ENCODE measurements at regions not wholly inside any gene's neighbourhood (a gene's known extent, or its start where the extent isn't known, plus 50 kb on each side); places are given as distances from the start of the nearest gene placed in this dataset.

DNA sequence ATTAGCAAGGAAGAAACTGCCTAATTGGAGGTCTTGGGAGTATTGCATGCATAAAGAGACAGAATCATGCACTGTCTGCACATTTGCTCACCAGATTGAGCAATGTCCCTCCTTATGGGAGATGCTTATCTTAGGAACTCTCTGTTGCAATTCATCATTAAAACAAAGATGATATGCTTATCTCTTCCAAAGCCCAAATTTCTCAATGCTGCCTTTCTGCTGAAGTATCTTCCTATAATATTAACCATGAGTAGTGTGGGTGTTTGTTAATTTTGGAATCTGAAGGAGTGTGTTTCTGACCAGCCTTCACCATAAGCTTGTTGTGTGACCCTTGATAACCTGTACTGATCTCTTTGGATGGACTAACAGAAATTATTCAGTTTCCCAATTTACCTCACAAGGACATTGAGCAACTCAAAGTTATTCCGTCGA lies 1257.6 kb upstream of the FLRT2 start:
- no peak overlapping the region for H3K4me3 ChIP-seq (ENCODE audit: low read depth, low read length)
- TF ChIP-seq, protein P1, sequence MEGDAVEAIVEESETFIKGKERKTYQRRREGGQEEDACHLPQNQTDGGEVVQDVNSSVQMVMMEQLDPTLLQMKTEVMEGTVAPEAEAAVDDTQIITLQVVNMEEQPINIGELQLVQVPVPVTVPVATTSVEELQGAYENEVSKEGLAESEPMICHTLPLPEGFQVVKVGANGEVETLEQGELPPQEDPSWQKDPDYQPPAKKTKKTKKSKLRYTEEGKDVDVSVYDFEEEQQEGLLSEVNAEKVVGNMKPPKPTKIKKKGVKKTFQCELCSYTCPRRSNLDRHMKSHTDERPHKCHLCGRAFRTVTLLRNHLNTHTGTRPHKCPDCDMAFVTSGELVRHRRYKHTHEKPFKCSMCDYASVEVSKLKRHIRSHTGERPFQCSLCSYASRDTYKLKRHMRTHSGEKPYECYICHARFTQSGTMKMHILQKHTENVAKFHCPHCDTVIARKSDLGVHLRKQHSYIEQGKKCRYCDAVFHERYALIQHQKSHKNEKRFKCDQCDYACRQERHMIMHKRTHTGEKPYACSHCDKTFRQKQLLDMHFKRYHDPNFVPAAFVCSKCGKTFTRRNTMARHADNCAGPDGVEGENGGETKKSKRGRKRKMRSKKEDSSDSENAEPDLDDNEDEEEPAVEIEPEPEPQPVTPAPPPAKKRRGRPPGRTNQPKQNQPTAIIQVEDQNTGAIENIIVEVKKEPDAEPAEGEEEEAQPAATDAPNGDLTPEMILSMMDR (IDR thresholded peaks at IDR 0.05; ENCODE audit: low read depth, low read length), result no peak

DNA sequence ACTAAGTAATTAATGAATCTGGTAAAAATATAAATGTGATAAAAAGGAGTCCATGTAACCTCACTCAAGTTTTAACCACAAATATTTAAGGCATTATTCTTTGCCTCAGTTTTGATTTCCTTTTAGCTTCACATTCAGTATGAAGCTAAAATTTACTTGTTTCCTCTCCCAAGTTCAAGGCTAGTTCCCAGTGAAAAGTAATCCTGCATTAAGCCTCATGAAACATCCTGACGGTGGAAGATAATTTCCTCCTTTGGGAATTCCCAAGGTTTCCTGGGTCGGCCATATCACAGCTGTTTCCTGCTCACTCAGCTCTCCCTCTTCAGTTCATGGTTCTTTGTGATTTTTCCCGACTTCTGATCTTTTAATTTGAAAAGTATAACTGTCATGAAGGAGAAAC lies 1256.8 kb upstream of the FLRT2 start:
- H3K4me3 ChIP-seq (ENCODE audit: low read depth, low read length), result no peak overlapping the region
- TF ChIP-seq, protein P1 (IDR thresholded peaks at IDR 0.05; ENCODE audit: low read depth, low read length), result no peak

DNA sequence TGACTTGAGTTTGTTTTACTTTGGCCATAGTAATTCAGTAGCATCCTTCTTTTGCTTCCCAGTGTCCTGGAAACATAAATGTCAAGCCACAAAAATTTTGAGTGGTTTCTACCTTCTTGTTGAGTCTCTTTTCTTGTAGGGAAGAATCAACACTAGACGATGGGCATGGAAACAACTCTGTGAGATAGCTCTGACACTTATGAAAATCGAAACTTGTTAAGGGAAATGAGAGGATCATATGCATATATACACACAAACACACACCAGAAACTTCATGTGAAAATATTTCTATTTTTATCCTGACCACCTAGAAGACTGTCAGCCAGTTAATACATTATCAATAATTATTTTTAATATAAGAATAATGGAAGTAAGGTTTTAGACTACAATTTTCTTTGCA lies 1247.3 kb upstream of the FLRT2 start:
- H3K4me3 ChIP-seq (ENCODE audit: low read depth, low read length), result no peak overlapping the region
- TF ChIP-seq, protein P1 (IDR thresholded peaks at IDR 0.05; ENCODE audit: low read depth, low read length), result no peak

DNA sequence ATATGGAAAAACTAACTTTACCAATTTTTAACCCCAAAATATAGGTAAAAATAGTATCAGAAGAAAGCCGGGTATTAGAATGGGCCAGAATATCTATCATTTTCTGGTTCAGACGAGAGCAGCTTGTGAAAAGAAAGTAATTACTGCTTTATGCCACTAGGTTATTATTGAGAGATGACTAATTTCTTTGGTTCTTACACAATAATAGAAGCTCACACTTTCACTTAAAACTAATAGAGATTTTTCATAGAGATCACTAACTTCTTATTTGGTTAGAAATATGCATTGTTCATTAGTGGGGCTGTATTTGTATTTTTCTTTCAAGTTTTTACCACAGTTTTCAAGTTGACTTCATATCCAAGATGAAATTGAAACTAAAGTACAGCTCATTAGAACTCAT lies 1241.2 kb upstream of the FLRT2 start:
- no peak overlapping the region for H3K4me3 ChIP-seq (ENCODE audit: low read depth, low read length)
- TF ChIP-seq, protein P1 (IDR thresholded peaks at IDR 0.05; ENCODE audit: low read depth, low read length), result no peak

DNA sequence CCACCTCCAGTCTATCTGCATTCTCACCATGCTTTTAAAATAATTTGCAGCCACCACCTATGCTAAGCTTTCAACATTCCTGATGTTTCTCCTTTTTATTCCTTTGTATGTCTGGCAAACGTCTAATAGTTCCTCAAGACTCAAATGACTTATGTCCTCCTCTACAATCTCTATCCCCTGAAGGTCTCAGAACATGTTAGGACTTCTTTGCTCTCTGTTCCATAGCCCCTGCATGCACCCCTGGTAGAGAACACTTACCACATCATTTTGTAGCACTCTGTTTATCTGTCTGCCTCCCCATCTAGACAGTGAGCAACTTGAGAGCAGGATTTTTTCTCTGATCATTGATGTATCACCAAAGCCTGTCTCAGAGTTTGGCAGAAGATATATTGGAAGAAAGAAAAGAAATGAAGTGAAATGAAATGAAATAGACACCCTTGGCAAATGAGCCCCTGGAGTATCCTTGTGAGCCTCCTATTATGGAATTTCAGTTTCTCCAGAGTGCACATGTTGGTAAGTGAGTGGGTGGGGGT lies 1231.2 kb upstream of the FLRT2 start:
- TF ChIP-seq, protein P1 (IDR thresholded peaks at IDR 0.05; ENCODE audit: low read depth, low read length), result no peak
- H3K4me3 ChIP-seq (ENCODE audit: low read depth, low read length), result no peak overlapping the region

DNA sequence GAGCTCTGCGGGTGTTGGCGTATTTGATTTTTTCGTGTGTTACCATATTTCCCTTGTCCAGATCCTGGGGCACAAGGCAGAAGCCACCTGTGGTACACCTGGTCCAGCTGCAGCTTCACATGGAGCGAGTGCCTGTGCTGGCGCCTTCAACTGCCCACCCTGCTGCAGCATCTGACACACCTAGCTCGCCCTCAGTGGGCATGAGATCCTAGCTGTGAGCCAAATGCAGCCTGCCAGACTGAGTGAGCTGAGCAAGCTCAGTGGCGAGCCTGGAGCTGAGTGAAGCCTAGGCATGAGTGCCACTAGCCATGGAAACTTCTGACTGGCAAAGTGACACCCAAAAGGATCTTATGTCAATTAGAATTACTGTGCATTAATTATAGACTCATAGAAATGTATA lies 1226.8 kb upstream of the FLRT2 start:
- no peak overlapping the region for H3K4me3 ChIP-seq (ENCODE audit: low read depth, low read length)
- TF ChIP-seq, protein P1 (IDR thresholded peaks at IDR 0.05; ENCODE audit: low read depth, low read length), result no peak

DNA sequence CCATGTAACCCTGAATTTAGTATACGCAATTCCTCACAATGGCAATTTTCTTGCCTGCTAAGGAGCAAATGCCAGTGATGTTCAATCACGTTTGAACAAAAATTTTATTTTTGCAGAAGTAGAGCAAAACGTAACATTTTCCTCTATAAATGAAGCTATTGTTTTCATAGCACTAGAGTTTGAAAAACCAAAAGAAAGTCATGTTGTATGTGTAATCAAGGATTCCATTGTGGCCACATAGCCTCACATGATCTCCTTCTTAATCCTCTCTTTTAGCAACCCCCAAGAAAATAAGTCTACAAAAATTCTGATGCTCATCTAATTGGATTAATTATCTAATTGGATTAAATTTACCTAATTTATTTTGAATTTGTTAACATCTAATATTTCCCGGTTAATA lies 1217.4 kb upstream of the FLRT2 start:
- TF ChIP-seq, protein P1 (IDR thresholded peaks at IDR 0.05; ENCODE audit: low read depth, low read length), result no peak
- no peak overlapping the region for H3K4me3 ChIP-seq (ENCODE audit: low read depth, low read length)

Measured in WI38 (cell line).